ENCODE measurements at regions not wholly inside any gene's neighbourhood (a gene's known extent, or its start where the extent isn't known, plus 50 kb on each side); places are given as distances from the start of the nearest gene placed in this dataset.

DNA sequence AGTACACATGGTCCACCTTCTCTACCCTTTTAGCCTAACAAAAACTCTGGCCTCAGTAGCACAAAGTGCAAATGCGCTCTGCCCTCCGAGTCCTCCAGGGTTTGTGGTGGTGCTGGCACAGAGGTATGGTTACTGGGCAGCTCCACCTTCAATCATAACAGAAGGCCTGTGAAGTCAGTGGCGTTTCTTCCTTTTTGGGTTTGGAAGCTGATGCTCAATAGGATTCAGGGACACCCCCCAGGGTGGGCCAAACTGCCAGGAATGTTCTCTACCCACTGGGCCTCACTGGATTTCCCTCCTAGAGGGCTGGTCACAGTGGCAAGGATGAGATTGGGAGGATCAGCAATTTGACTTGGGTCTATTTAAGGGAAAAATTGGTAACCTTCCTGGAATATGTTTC, 286.1 kb upstream of the FOXQ1 start:
- H3K9ac ChIP-seq (ENCODE audit: low read depth, low read length): no peak overlapping the region
- DNase-seq (no peak), ATAC-seq (ENCODE audit: insufficient read depth, low read depth) (no peak)
- no peak for TF ChIP-seq EZH2 (IDR thresholded peaks at IDR 0.05; ENCODE audit: borderline replicate concordance, low read depth, low read length, severe bottlenecking)
- TF ChIP-seq, protein P1, sequence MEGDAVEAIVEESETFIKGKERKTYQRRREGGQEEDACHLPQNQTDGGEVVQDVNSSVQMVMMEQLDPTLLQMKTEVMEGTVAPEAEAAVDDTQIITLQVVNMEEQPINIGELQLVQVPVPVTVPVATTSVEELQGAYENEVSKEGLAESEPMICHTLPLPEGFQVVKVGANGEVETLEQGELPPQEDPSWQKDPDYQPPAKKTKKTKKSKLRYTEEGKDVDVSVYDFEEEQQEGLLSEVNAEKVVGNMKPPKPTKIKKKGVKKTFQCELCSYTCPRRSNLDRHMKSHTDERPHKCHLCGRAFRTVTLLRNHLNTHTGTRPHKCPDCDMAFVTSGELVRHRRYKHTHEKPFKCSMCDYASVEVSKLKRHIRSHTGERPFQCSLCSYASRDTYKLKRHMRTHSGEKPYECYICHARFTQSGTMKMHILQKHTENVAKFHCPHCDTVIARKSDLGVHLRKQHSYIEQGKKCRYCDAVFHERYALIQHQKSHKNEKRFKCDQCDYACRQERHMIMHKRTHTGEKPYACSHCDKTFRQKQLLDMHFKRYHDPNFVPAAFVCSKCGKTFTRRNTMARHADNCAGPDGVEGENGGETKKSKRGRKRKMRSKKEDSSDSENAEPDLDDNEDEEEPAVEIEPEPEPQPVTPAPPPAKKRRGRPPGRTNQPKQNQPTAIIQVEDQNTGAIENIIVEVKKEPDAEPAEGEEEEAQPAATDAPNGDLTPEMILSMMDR (IDR thresholded peaks at IDR 0.05; ENCODE audit: borderline replicate concordance, extremely low read depth, low read length, poor library complexity, severe bottlenecking): no peak
- H3K27me3 ChIP-seq (ENCODE audit: insufficient read depth, low read length, poor library complexity): no peaks in the 10 kb centered on the region
- no peaks in the 10 kb centered on the region for H3K79me2 ChIP-seq (ENCODE audit: insufficient read depth, low read length)
- no peaks in the 10 kb centered on the region for H3K9me3 ChIP-seq (ENCODE audit: insufficient read depth, low read length, severe bottlenecking)
- H3K36me3 ChIP-seq (ENCODE audit: insufficient read depth, low read length): no peaks in the 10 kb centered on the region
- H3K27ac ChIP-seq (ENCODE audit: low read length): no peak overlapping the region
- no peak overlapping the region for H3K4me3 ChIP-seq (ENCODE audit: low read depth in 1 of 2, low read length in 2 of 2)
- no peak overlapping the region for H2AFZ ChIP-seq (ENCODE audit: low read depth, low read length)
- no peak overlapping the region for H3K4me2 ChIP-seq (ENCODE audit: insufficient read depth, low read length)
- H4K20me1 ChIP-seq (ENCODE audit: insufficient read depth, low read length): no peaks in the 10 kb centered on the region
- no peaks in the 10 kb centered on the region for H3K4me1 ChIP-seq (ENCODE audit: insufficient read depth, low read length)

DNA sequence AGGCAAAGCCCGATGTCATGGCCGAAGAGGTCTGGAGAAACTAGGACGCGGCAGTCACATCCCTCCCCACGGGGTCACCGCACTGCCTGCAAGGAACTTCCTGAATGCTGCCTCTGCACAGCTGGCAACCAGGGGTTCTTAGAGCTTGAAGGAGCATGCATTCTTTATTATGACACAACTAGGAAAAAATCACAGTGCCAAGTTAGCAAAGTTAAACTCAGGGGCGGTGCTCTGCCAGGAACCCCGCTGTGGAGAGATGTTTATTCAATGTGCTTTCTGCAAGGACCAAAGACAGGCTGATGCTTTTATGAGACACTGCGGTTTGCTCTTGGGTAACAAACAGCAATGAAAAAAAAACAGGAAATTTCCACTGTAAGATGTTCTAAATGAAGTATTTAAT, 287.3 kb upstream of the FOXQ1 start:
- DNase-seq: no peak
- TF ChIP-seq, protein P1 (IDR thresholded peaks at IDR 0.05; ENCODE audit: borderline replicate concordance, extremely low read depth, low read length, poor library complexity, severe bottlenecking): no peak
- no peak for TF ChIP-seq EZH2 (IDR thresholded peaks at IDR 0.05; ENCODE audit: borderline replicate concordance, low read depth, low read length, severe bottlenecking)

DNA sequence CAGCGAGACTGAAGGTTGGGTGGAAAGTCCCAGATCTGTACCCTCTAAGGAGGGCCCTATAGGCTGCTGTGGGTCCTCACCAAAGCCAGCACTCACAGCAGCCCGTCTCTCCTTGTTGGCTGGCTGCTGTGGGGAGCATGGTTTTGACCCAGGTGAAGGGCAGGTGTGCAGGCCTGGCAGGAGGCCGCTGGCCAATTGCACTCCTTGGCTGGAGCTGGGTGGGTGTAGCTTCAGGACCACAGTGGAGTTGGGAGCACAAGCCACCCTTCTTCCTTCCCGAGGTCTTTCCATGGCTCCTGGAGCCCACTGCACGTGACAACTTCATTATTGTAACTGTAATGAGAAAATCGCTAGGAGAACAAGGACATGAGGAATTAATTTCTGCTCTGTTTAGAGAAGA, 287.7 kb upstream of the FOXQ1 start:
- H4K20me1 ChIP-seq (ENCODE audit: insufficient read depth, low read length): no peaks in the 10 kb centered on the region
- no peak overlapping the region for H3K4me3 ChIP-seq (ENCODE audit: low read depth in 1 of 2, low read length in 2 of 2)
- ATAC-seq (ENCODE audit: insufficient read depth, low read depth) (no peak), DNase-seq (no peak)
- TF ChIP-seq EZH2 (IDR thresholded peaks at IDR 0.05; ENCODE audit: borderline replicate concordance, low read depth, low read length, severe bottlenecking): no peak
- TF ChIP-seq, protein P1 (IDR thresholded peaks at IDR 0.05; ENCODE audit: borderline replicate concordance, extremely low read depth, low read length, poor library complexity, severe bottlenecking): no peak
- no peaks in the 10 kb centered on the region for H3K27me3 ChIP-seq (ENCODE audit: insufficient read depth, low read length, poor library complexity)
- H3K79me2 ChIP-seq (ENCODE audit: insufficient read depth, low read length): no peaks in the 10 kb centered on the region
- H3K4me2 ChIP-seq (ENCODE audit: insufficient read depth, low read length): no peak overlapping the region
- H3K4me1 ChIP-seq (ENCODE audit: insufficient read depth, low read length): no peaks in the 10 kb centered on the region
- no peaks in the 10 kb centered on the region for H3K9me3 ChIP-seq (ENCODE audit: insufficient read depth, low read length, severe bottlenecking)
- H3K36me3 ChIP-seq (ENCODE audit: insufficient read depth, low read length): no peaks in the 10 kb centered on the region
- no peak overlapping the region for H2AFZ ChIP-seq (ENCODE audit: low read depth, low read length)
- no peak overlapping the region for H3K27ac ChIP-seq (ENCODE audit: low read length)
- H3K9ac ChIP-seq (ENCODE audit: low read depth, low read length): no peak overlapping the region

More for the DNA sequence above, 287.3 kb upstream of the FOXQ1 start:
- Histone ChIP-seq H3K27me3 (ENCODE audit: insufficient read depth, low read length, poor library complexity) (no peaks in the 10 kb centered on the region), H3K4me2 (ENCODE audit: insufficient read depth, low read length) (no peak overlapping the region), H3K36me3 (ENCODE audit: insufficient read depth, low read length) (no peaks in the 10 kb centered on the region), H3K9ac (ENCODE audit: low read depth, low read length) (no peak overlapping the region), H2AFZ (ENCODE audit: low read depth, low read length) (no peak overlapping the region), H3K79me2 (ENCODE audit: insufficient read depth, low read length) (no peaks in the 10 kb centered on the region), H3K9me3 (ENCODE audit: insufficient read depth, low read length, severe bottlenecking) (no peaks in the 10 kb centered on the region), H3K4me1 (ENCODE audit: insufficient read depth, low read length) (no peaks in the 10 kb centered on the region), H4K20me1 (ENCODE audit: insufficient read depth, low read length) (no peaks in the 10 kb centered on the region), H3K4me3 (ENCODE audit: low read depth in 1 of 2, low read length in 2 of 2) (no peak overlapping the region), H3K27ac (ENCODE audit: low read length) (no peak overlapping the region)
- no peak for ATAC-seq (ENCODE audit: insufficient read depth, low read depth)

DNA sequence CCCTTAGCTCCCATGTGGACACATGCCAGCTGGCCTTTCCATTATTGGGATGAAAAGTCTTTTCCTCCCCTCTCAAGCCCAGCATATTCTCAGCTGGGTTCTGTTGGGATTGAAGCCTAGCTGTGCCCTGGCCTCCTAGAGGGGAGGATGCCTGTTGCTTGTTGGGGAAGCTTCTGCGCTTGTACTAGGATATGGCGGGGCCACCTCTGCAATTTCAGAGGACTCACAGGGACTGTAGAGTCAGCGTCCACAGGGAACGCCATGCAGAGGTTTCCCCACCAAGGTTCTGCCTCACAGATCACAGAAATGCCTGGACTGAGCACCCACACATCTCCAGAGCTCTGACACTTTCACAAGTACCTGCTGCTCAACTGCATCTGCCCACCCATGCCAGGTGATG, 288.7 kb upstream of the FOXQ1 start:
- Histone ChIP-seq H3K36me3 (ENCODE audit: insufficient read depth, low read length) (no peaks in the 10 kb centered on the region), H3K4me1 (ENCODE audit: insufficient read depth, low read length) (no peaks in the 10 kb centered on the region), H3K27me3 (ENCODE audit: insufficient read depth, low read length, poor library complexity) (no peaks in the 10 kb centered on the region), H3K9ac (ENCODE audit: low read depth, low read length) (no peak overlapping the region), H3K4me2 (ENCODE audit: insufficient read depth, low read length) (no peak overlapping the region), H3K79me2 (ENCODE audit: insufficient read depth, low read length) (no peaks in the 10 kb centered on the region), H3K27ac (ENCODE audit: low read length) (no peak overlapping the region), H4K20me1 (ENCODE audit: insufficient read depth, low read length) (no peaks in the 10 kb centered on the region), H3K4me3 (ENCODE audit: low read depth in 1 of 2, low read length in 2 of 2) (no peak overlapping the region), H2AFZ (ENCODE audit: low read depth, low read length) (no peak overlapping the region), H3K9me3 (ENCODE audit: insufficient read depth, low read length, severe bottlenecking) (no peaks in the 10 kb centered on the region)
- ATAC-seq (ENCODE audit: insufficient read depth, low read depth): no peak
- no peak for DNase-seq
- no peak for TF ChIP-seq EZH2 (IDR thresholded peaks at IDR 0.05; ENCODE audit: borderline replicate concordance, low read depth, low read length, severe bottlenecking)
- TF ChIP-seq, protein P1 (IDR thresholded peaks at IDR 0.05; ENCODE audit: borderline replicate concordance, extremely low read depth, low read length, poor library complexity, severe bottlenecking): no peak

Data from DND-41 (cell line).